ENCODE measurements at regions not wholly inside any gene's neighbourhood (a gene's known extent, or its start where the extent isn't known, plus 50 kb on each side); places are given as distances from the start of the nearest gene placed in this dataset. TPM values are rescaled to one million over a fixed set of nuclear protein-coding genes. Genes with fewer than 3 reads are reported as not detected.

GRCh38 chr1:24984800-24985522 lies 54.9 kb upstream of the RUNX3 start:
- no peak for DNase-seq

GRCh38 chr1:24984300-24984699 lies 54.2 kb upstream of the RUNX3 start:
- no peak for DNase-seq

GRCh38 chr1:24983006-24983680 lies 53.1 kb upstream of the RUNX3 start:
- no peak for DNase-seq

- DNase-seq: no peak
These were observed 51.5 kb upstream of the RUNX3 start for GRCh38 chr1:24981631-24982005.

GRCh38 chr1:24980836-24981630 lies 51.0 kb upstream of the RUNX3 start:
- no peak for DNase-seq

Small RNA genes in the stretch of these regions (small RNA-seq; reads per million reads assigned to genes)
- gene MIR4425 (ENCODE audit: low replicate concordance): not detected
